HCT116 (cell line): ENCODE measurements at regions not wholly inside any gene's neighbourhood (a gene's known extent, or its start where the extent isn't known, plus 50 kb on each side); places are given as distances from the start of the nearest gene placed in this dataset.

Experiments
- ATAC-seq: fragments of 200-7000 bp; cut with Tn5 transposase; 2 replicates; pipeline ENCODE4 v1.9.1; 2020; ENCODE audit warnings: mild to moderate bottlenecking, moderate library complexity
- BruUV-seq: library from RNA; stranded (reverse); fragments of 400-500 nt; replicated peaks from 2 replicates; lab custom pipeline; 2021; lab: Mats Ljungman, UMichigan
- CTCF ChIA-PET: fragments of 300-600 bp; sonication (Branson Sonifier 250); formaldehyde crosslinking; loops from one replicate; lab custom pipeline; 2021; ENCODE audit warnings: antibody characterized with exemption; lab: Charles Lee
- POLR2A ChIA-PET: fragments of 300-600, 350-600 bp; sonication (Branson Sonifier 250); formaldehyde crosslinking; loops from one replicate; lab custom pipeline; 2021; ENCODE audit warnings: antibody characterized with exemption; lab: Charles Lee
- RAD21 ChIA-PET, 2 experiments: fragments of 300-600 bp; sonication (Branson Sonifier 250); formaldehyde crosslinking; loops; one replicate each; lab custom pipeline; 2023; ENCODE audit warnings: low total read pairs in 2 of 2; ENCODE audit not compliant: uncharacterized antibody in 2 of 2, unreplicated experiment in 2 of 2, low non-redundant PET in 1 of 2; lab: Charles Lee
- DNase-seq: peaks from one replicate; pipeline ENCODE4 v3.0.0-alpha.2; 2010; ENCODE audit warnings: low read depth, low spot score
- H2AFZ ChIP-seq: fragments of 200-600 bp; shearing (Covaris generic), sonication (generic); 2 replicates; pipeline ENCODE4 v1.6.1; 2017; ENCODE audit warnings: low read depth, mixed run types, mixed read lengths, antibody characterized with exemption, low read length; ENCODE audit not compliant: poor library complexity, severe bottlenecking
- H3K27ac ChIP-seq: 2 replicates; pipeline ENCODE4 v1.5.1; 2012; ENCODE audit warnings: low read depth, low read length
- H3K27me3 ChIP-seq: fragments of 200-600 bp; sonication (generic); 2 replicates; pipeline ENCODE4 v1.6.1; 2016; ENCODE audit warnings: mixed run types, low read length, mixed read lengths; ENCODE audit not compliant: insufficient read depth
- H3K36me3 ChIP-seq, 2 experiments: fragments of 200-500 bp in 1 of 2; fragments of 200-600 bp in 1 of 2; sonication (Bioruptor generic) in 1 of 2; sonication (generic) in 1 of 2; 2 replicates each; pipeline versions ENCODE4 v1.5.1 to v1.6.1; 2014 to 2016; ENCODE audit warnings: low read length in 2 of 2, inconsistent platforms in 1 of 2, mixed read lengths in 1 of 2, mixed run types in 1 of 2; ENCODE audit not compliant: insufficient read depth in 2 of 2, control insufficient read depth in 1 of 2
- H3K4me1 ChIP-seq, 2 experiments: fragments of 200-600 bp in 1 of 2; sonication (generic) in 1 of 2; 2 replicates each; pipeline versions ENCODE4 v1.5.1 to v1.6.1; 2012 to 2017; ENCODE audit warnings: low read length in 2 of 2, inconsistent platforms in 1 of 2, mild to moderate bottlenecking in 1 of 2, mixed read lengths in 1 of 2, mixed run types in 1 of 2, moderate library complexity in 1 of 2; ENCODE audit not compliant: insufficient read depth in 2 of 2, control insufficient read depth in 1 of 2
- H3K4me2 ChIP-seq: fragments of 200-600 bp; sonication (generic); 2 replicates; pipeline ENCODE4 v1.6.1; 2017; ENCODE audit warnings: mixed run types, low read length, mixed read lengths
- H3K4me3 ChIP-seq, 2 experiments: fragments of 200-600 bp in 1 of 2; sonication (generic) in 1 of 2; replicated peaks in 1 of 2; 2 replicates each; pipeline ENCODE4 v1.5.1; 2011 to 2016; ENCODE audit warnings: low read length in 2 of 2, control low read depth in 1 of 2, low read depth in 1 of 2, mild to moderate bottlenecking in 1 of 2, mixed read lengths in 1 of 2, mixed run types in 1 of 2
- H3K79me2 ChIP-seq: fragments of 200-600 bp; sonication (generic); 2 replicates; pipeline ENCODE4 v1.6.1; 2017; ENCODE audit warnings: mild to moderate bottlenecking, mixed run types, low read length, moderate library complexity, mixed read lengths; ENCODE audit not compliant: insufficient read depth
- H3K9ac ChIP-seq: fragments of 200-600 bp; sonication (generic); 2 replicates; pipeline ENCODE4 v1.6.1; 2016; ENCODE audit warnings: low read length, mixed read lengths
- H3K9me2 ChIP-seq: fragments of 200-600 bp; sonication (generic), shearing (Covaris generic); 2 replicates; pipeline ENCODE4 v1.6.1; 2017; ENCODE audit warnings: mixed run types, mild to moderate bottlenecking, moderate library complexity; ENCODE audit not compliant: insufficient read depth
- H3K9me3 ChIP-seq, 2 experiments: fragments of 200-500 bp in 1 of 2; fragments of 200-600 bp in 1 of 2; sonication (Bioruptor generic) in 1 of 2; sonication (generic) in 1 of 2; 2 replicates each; pipeline ENCODE4 v1.6.1; 2014 to 2017; ENCODE audit warnings: low read length in 2 of 2, mixed read lengths in 2 of 2, inconsistent platforms in 1 of 2, low read depth in 1 of 2, mild to moderate bottlenecking in 1 of 2, mixed run types in 1 of 2, moderate library complexity in 1 of 2; ENCODE audit not compliant: control insufficient read depth in 1 of 2, insufficient read depth in 1 of 2
- H4K20me1 ChIP-seq: fragments of 200-600 bp; sonication (generic), shearing (Covaris generic); 2 replicates; pipeline ENCODE4 v1.6.1; 2017; ENCODE audit warnings: mixed run types, mild to moderate bottlenecking, moderate library complexity; ENCODE audit not compliant: insufficient read depth
- EZH2 ChIP-seq: fragments of 200-600 bp; sonication (generic); IDR thresholded peaks from 2 replicates; pipeline ENCODE4 v1.6.1; 2017; ENCODE audit warnings: antibody characterized with exemption, mixed run types
- EZH2phosphoT487 ChIP-seq: fragments of 200-600 bp; IDR thresholded peaks from 2 replicates; pipeline ENCODE4 v1.6.1; 2018; ENCODE audit warnings: antibody characterized with exemption, borderline replicate concordance
- FOSL1 ChIP-seq: IDR thresholded peaks from 2 replicates; pipeline ENCODE4 v1.6.1; 2012; ENCODE audit warnings: low read depth
- JUND ChIP-seq: IDR thresholded peaks from 2 replicates; pipeline ENCODE4 v1.6.1; 2012
- POLR2A ChIP-seq: IDR thresholded peaks from 2 replicates; pipeline ENCODE4 v1.7.0; 2011; ENCODE audit warnings: borderline replicate concordance; ENCODE audit not compliant: insufficient read depth, insufficient read length; ENCODE audit errors: extremely low read depth
- SIN3A ChIP-seq: IDR thresholded peaks from 2 replicates; pipeline ENCODE4 v1.6.1; 2012; ENCODE audit warnings: low read depth
- SP1 ChIP-seq: IDR thresholded peaks from 2 replicates; pipeline ENCODE4 v1.6.1; 2012; ENCODE audit warnings: low read depth
- SRF ChIP-seq: IDR thresholded peaks from 2 replicates; pipeline ENCODE4 v1.6.1; 2012; ENCODE audit warnings: low read depth
- YY1 ChIP-seq: IDR thresholded peaks from 2 replicates; pipeline ENCODE4 v1.6.1; 2011; ENCODE audit warnings: low read length, low read depth, moderate library complexity, mild to moderate bottlenecking; ENCODE audit not compliant: insufficient replicate concordance; ENCODE audit errors: extremely low read depth
- ZNF274 ChIP-seq: fragments of 200-500 bp; sonication (Bioruptor generic); IDR thresholded peaks from 2 replicates; pipeline ENCODE4 v1.6.1; 2014; ENCODE audit warnings: mild to moderate bottlenecking, low read depth, low read length, inconsistent platforms
- intact Hi-C: fragments of 100-400 bp; cut with micrococcal nuclease; formaldehyde crosslinking; loops from 2 replicates; pipeline ENCODE4 v1.10.0; 2022
- TF ChIP-seq, protein P1 (sequence below): IDR thresholded peaks from 2 replicates; pipeline ENCODE4 v1.6.1; 2011; ENCODE audit warnings: mild to moderate bottlenecking, low read length, moderate library complexity; ENCODE audit not compliant: insufficient replicate concordance; ENCODE audit errors: extremely low read depth

DNA sequence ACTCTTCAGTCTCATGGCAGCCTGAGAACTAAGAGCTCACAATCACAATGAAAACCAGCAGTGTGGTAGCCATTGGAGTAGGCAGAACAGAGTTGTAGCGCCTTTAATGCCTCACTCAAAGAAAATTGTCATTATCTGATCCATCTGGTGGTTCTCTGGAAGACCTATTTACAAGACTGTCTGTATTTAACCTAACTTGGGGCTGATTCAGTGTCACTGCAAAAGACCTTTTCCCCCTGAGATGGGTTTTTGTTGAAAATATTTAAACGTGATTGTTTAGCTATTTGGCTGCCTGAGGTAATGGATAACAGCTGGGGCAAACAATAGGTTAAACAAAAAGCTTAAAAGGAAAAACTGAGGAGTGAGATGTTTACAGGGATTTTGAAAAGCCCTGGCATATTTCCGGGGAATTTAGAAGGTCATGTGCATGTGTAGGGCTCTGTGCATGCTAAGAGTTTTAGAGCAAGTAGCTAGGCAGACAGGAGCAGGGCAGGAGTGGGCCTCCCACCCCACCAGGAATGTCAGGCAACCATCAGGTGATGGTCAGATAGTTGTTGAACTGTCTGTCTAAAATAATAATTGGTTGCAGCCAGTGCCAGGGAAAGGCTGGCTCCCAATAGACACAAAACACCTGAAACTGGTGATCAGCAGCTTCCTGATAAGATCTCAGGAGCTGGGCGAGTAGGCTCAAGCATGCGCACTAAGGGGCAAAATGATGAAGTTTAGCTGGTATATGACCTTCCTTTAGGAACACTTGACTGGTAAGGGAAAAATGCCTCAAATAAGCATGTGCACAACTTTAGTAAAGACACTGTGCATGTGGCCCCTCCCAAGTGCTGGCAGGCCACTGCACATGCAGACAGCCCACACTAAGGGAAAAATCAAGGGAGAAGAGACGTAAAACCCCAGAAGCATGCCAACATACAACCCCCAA is 70.8 kb upstream of the AKIRIN2 start:
- intact Hi-C loops = no loop called here
- no peak for TF ChIP-seq SIN3A
- Histone ChIP-seq H3K27ac (no peak overlapping the region), H3K79me2 (no peaks in the 10 kb centered on the region), H3K27me3 (no peaks in the 10 kb centered on the region), H3K9ac (no peak overlapping the region), H2AFZ (no peak overlapping the region), H3K36me3 (no peaks in the 10 kb centered on the region), H3K4me1 (no peaks in the 10 kb centered on the region), H3K4me2 (no peak overlapping the region), H3K4me3 (no peak overlapping the region), H4K20me1 (no peaks in the 10 kb centered on the region), H3K9me3 (no peaks in the 10 kb centered on the region), H3K9me2 (no peaks in the 10 kb centered on the region)
- ChIA-PET RAD21 (no interaction called here), CTCF (interaction anchor here (0.5 kb wide), 1 partner anchor 1645 kb away, joined by 4 read pairs; no protein-coding TSS in a partner anchor), POLR2A (no interaction called here)
- no peak for ATAC-seq
- DNase-seq = no peak
- no TSS peak for BruUV-seq

- no peaks in the 10 kb centered on the region for H3K36me3 ChIP-seq
- CTCF ChIA-PET = no interaction called here
- H3K9me3 ChIP-seq = no peaks in the 10 kb centered on the region
- no peaks in the 10 kb centered on the region for H3K9me2 ChIP-seq
- no peaks in the 10 kb centered on the region for H3K4me1 ChIP-seq
- no peak for DNase-seq
- H3K27ac ChIP-seq = no peak overlapping the region
- no peak overlapping the region for H3K4me3 ChIP-seq
- no peak overlapping the region for H3K9ac ChIP-seq
- no peaks in the 10 kb centered on the region for H3K79me2 ChIP-seq
- H2AFZ ChIP-seq = no peak overlapping the region
- intact Hi-C loops = no loop called here
- no TSS peak for BruUV-seq
- no peaks in the 10 kb centered on the region for H3K27me3 ChIP-seq
- H4K20me1 ChIP-seq = no peaks in the 10 kb centered on the region
- no peak overlapping the region for H3K4me2 ChIP-seq
- no peak for ATAC-seq
- POLR2A ChIA-PET = no interaction called here
- RAD21 ChIA-PET = no interaction called here
- TF ChIP-seq YY1 (no peak), FOSL1 (no peak), ZNF274 (no peak), SP1 (no peak), SRF (no peak), JUND (no peak), SIN3A (no peak), EZH2 (no peak), EZH2phosphoT487 (no peak), POLR2A (no peak)
- TF ChIP-seq, protein P1, sequence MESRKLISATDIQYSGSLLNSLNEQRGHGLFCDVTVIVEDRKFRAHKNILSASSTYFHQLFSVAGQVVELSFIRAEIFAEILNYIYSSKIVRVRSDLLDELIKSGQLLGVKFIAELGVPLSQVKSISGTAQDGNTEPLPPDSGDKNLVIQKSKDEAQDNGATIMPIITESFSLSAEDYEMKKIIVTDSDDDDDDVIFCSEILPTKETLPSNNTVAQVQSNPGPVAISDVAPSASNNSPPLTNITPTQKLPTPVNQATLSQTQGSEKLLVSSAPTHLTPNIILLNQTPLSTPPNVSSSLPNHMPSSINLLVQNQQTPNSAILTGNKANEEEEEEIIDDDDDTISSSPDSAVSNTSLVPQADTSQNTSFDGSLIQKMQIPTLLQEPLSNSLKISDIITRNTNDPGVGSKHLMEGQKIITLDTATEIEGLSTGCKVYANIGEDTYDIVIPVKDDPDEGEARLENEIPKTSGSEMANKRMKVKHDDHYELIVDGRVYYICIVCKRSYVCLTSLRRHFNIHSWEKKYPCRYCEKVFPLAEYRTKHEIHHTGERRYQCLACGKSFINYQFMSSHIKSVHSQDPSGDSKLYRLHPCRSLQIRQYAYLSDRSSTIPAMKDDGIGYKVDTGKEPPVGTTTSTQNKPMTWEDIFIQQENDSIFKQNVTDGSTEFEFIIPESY = no peak
Measured at GRCh38 chr6:87767478-87767877, 65.4 kb upstream of the AKIRIN2 start.
